SK-N-SH treated with all-trans-retinoic acid at 6 μM for 48 hours (cell line): ENCODE measurements at regions not wholly inside any gene's neighbourhood (a gene's known extent, or its start where the extent isn't known, plus 50 kb on each side); places are given as distances from the start of the nearest gene placed in this dataset.

Experiments used
- ATAC-seq: fragments of 200-7000 bp; cut with Tn5 transposase; 3 replicates; pipeline ENCODE4 v1.9.1; 2020; ENCODE audit warnings: mild to moderate bottlenecking, moderate library complexity
- BACH2 ChIP-seq: fragments of 250-450 bp; sonication (Bioruptor Pico); IDR thresholded peaks from 2 replicates; pipeline ENCODE4 v1.9.0; 2021; ENCODE audit warnings: mild to moderate bottlenecking, borderline replicate concordance
- CREB5 ChIP-seq: fragments of 250-450 bp; sonication (Bioruptor Pico); IDR thresholded peaks from 2 replicates; pipeline ENCODE4 v1.5.1; 2020; ENCODE audit warnings: low read depth, mild to moderate bottlenecking, moderate library complexity
- CSDC2 ChIP-seq: fragments of 250-450 bp; sonication (Bioruptor Pico); IDR thresholded peaks from 2 replicates; pipeline ENCODE4 v1.5.0; 2020; ENCODE audit warnings: mild to moderate bottlenecking, moderate library complexity
- ESRRG ChIP-seq: fragments of 250-450 bp; sonication (Bioruptor Pico); IDR thresholded peaks from 2 replicates; pipeline ENCODE4 v1.6.1; 2021; ENCODE audit warnings: mild to moderate bottlenecking
- GLIS3 ChIP-seq: fragments of 250-450 bp; sonication (Bioruptor Pico); IDR thresholded peaks from 2 replicates; pipeline ENCODE4 v1.5.0; 2020; ENCODE audit warnings: mild to moderate bottlenecking, moderate library complexity
- ISL1 ChIP-seq: fragments of 250-450 bp; sonication (Bioruptor Pico); IDR thresholded peaks from 2 replicates; pipeline ENCODE4 v2.1.2; 2022; ENCODE audit warnings: mild to moderate bottlenecking, moderate library complexity
- OSR1 ChIP-seq: fragments of 250-450 bp; sonication (Bioruptor Pico); IDR thresholded peaks from 2 replicates; pipeline ENCODE4 v1.8.0; 2022; ENCODE audit warnings: moderate library complexity, mild to moderate bottlenecking, inconsistent platforms
- POU6F1 ChIP-seq: fragments of 250-450 bp; sonication (Bioruptor Pico); IDR thresholded peaks from 2 replicates; pipeline ENCODE4 v1.8.0; 2021; ENCODE audit warnings: low read depth, mild to moderate bottlenecking, moderate library complexity, borderline replicate concordance
- PPARA ChIP-seq: fragments of 250-450 bp; sonication (Bioruptor Pico); IDR thresholded peaks from 2 replicates; pipeline ENCODE4 v1.5.0; 2020; ENCODE audit warnings: mild to moderate bottlenecking, borderline replicate concordance
- RARB ChIP-seq: fragments of 250-450 bp; sonication (Bioruptor Pico); IDR thresholded peaks from 2 replicates; pipeline ENCODE4 v1.8.0; 2021; ENCODE audit warnings: mild to moderate bottlenecking, moderate library complexity
- SNAI2 ChIP-seq: fragments of 250-450 bp; sonication (Bioruptor Pico); IDR thresholded peaks from 2 replicates; pipeline ENCODE4 v1.5.0; 2020; ENCODE audit warnings: mild to moderate bottlenecking, moderate library complexity
- TCF4 ChIP-seq: fragments of 250-450 bp; sonication (Bioruptor Pico); IDR thresholded peaks from 2 replicates; pipeline ENCODE4 v1.8.0; 2021; ENCODE audit warnings: mild to moderate bottlenecking, moderate library complexity, borderline replicate concordance
- TOX ChIP-seq: fragments of 250-450 bp; sonication (Bioruptor Pico); IDR thresholded peaks from 2 replicates; pipeline ENCODE4 v1.8.0; 2021; ENCODE audit warnings: mild to moderate bottlenecking, moderate library complexity, borderline replicate concordance
- ZC3H10 ChIP-seq: fragments of 250-450 bp; sonication (Bioruptor Pico); IDR thresholded peaks from 2 replicates; pipeline ENCODE4 v1.5.1; 2021; ENCODE audit warnings: mild to moderate bottlenecking, moderate library complexity
- ZFP3 ChIP-seq: fragments of 250-450 bp; sonication (Bioruptor Pico); IDR thresholded peaks from 2 replicates; pipeline ENCODE4 v1.5.0; 2020; ENCODE audit warnings: mild to moderate bottlenecking, moderate library complexity
- ZFP30 ChIP-seq: fragments of 450-650 bp; formaldehyde crosslinking; IDR thresholded peaks from 2 replicates; pipeline ENCODE4 v1.5.0; 2022; ENCODE audit warnings: mild to moderate bottlenecking, moderate library complexity
- ZNF565 ChIP-seq: fragments of 450-650 bp; formaldehyde crosslinking; conservative IDR thresholded peaks from 2 replicates; pipeline ENCODE4 v1.5.0; 2020; ENCODE audit warnings: low read depth, mild to moderate bottlenecking, moderate library complexity
- ZNF8 ChIP-seq: fragments of 450-650 bp; formaldehyde crosslinking; IDR thresholded peaks from 2 replicates; pipeline ENCODE4 v1.5.0; 2020; ENCODE audit warnings: mild to moderate bottlenecking, moderate library complexity
- TF ChIP-seq, protein P1 (sequence below): fragments of 250-450 bp; sonication (Bioruptor Pico); IDR thresholded peaks from 2 replicates; pipeline ENCODE4 v1.5.1; 2021; ENCODE audit warnings: mild to moderate bottlenecking, moderate library complexity
- TF ChIP-seq, protein P2 (sequence below): fragments of 250-450 bp; sonication (Bioruptor Pico); IDR thresholded peaks from 2 replicates; pipeline ENCODE4 v1.5.0; 2020; ENCODE audit warnings: mild to moderate bottlenecking, moderate library complexity

DNA sequence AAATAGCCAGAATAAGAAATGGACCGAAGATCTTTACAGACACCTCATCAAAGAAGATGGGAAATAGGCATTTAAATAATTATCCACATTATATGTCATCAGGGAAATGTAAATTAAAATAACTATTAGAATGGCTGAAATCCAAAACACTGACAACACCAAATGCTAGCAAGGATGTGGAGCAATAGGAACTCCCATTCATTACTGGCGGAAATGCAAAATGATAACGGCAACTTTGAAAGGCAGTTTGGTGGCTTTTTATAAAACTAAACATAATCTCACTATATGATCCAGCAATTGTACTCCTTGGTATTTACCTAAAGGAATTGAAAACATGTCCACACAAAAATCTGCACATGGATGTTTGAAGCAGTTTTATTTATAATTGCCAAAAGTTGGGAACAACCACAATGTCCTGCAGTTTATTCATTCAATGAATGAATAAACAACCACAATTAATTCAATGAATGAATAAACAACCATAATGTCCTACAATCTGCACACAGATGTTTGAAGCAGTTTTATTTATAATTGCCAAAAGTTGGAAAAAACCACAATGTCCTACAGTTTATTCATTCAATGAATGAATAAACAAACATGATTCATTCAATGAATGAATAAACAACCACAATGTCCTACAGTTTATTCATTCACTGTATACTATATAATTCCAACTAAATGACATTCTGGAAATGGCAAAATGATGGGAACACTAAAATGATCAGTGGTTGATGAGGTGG, 117.6 kb upstream of the PCDH18 start (continued):
- TF ChIP-seq, protein P1, sequence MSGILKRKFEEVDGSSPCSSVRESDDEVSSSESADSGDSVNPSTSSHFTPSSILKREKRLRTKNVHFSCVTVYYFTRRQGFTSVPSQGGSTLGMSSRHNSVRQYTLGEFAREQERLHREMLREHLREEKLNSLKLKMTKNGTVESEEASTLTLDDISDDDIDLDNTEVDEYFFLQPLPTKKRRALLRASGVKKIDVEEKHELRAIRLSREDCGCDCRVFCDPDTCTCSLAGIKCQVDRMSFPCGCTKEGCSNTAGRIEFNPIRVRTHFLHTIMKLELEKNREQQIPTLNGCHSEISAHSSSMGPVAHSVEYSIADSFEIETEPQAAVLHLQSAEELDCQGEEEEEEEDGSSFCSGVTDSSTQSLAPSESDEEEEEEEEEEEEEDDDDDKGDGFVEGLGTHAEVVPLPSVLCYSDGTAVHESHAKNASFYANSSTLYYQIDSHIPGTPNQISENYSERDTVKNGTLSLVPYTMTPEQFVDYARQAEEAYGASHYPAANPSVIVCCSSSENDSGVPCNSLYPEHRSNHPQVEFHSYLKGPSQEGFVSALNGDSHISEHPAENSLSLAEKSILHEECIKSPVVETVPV = no peak
- no peak for TF ChIP-seq SNAI2 (CRISPR knock-in tag)
- TF ChIP-seq ESRRG = no peak

DNA sequence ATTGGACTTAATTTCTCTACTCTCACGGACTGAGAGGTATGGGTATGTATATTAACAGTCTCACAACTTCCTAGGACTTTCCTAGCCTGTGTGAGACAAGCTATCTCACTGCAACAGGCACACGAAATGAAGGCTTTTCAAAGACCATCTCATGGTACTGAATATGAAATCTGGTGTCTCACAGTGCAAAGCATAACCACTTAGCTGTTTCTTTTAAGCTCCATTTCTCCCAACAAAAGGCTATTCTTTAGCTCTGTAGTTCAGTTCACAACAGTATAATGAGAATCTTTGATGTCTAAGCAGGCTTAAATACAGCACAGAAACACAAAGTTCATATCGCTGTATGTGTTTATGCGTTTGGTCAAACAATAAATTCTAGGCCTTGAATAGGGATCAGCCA, 116.2 kb upstream of the PCDH18 start:
- TF ChIP-seq ZFP3 (CRISPR knock-in tag) (no peak), PPARA (CRISPR knock-in tag) (no peak), RARB (CRISPR knock-in tag) (no peak)
- no peak for ATAC-seq

GRCh38 chr4:137647375-137647774, 115.1 kb upstream of the PCDH18 start:
- no peak for ATAC-seq
- TF ChIP-seq POU6F1 (CRISPR knock-in tag) (no peak), ZFP3 (CRISPR knock-in tag) (no peak), PPARA (CRISPR knock-in tag) (no peak), ZNF8 (CRISPR knock-in tag) (no peak), ISL1 (CRISPR knock-in tag) (no peak), ESRRG (no peak), ZNF565 (CRISPR knock-in tag) (no peak), BACH2 (CRISPR knock-in tag) (no peak), TOX (CRISPR knock-in tag) (no peak), GLIS3 (CRISPR knock-in tag) (no peak), TCF4 (CRISPR knock-in tag) (no peak), ZFP30 (CRISPR knock-in tag) (no peak), CREB5 (no peak), SNAI2 (CRISPR knock-in tag) (no peak), CSDC2 (no peak), RARB (CRISPR knock-in tag) (no peak), ZC3H10 (CRISPR knock-in tag) (no peak)
- TF ChIP-seq, protein P1 = no peak
- TF ChIP-seq, protein P2, sequence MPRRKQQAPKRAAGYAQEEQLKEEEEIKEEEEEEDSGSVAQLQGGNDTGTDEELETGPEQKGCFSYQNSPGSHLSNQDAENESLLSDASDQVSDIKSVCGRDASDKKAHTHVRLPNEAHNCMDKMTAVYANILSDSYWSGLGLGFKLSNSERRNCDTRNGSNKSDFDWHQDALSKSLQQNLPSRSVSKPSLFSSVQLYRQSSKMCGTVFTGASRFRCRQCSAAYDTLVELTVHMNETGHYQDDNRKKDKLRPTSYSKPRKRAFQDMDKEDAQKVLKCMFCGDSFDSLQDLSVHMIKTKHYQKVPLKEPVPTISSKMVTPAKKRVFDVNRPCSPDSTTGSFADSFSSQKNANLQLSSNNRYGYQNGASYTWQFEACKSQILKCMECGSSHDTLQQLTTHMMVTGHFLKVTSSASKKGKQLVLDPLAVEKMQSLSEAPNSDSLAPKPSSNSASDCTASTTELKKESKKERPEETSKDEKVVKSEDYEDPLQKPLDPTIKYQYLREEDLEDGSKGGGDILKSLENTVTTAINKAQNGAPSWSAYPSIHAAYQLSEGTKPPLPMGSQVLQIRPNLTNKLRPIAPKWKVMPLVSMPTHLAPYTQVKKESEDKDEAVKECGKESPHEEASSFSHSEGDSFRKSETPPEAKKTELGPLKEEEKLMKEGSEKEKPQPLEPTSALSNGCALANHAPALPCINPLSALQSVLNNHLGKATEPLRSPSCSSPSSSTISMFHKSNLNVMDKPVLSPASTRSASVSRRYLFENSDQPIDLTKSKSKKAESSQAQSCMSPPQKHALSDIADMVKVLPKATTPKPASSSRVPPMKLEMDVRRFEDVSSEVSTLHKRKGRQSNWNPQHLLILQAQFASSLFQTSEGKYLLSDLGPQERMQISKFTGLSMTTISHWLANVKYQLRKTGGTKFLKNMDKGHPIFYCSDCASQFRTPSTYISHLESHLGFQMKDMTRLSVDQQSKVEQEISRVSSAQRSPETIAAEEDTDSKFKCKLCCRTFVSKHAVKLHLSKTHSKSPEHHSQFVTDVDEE (CRISPR knock-in tag) = no peak

DNA sequence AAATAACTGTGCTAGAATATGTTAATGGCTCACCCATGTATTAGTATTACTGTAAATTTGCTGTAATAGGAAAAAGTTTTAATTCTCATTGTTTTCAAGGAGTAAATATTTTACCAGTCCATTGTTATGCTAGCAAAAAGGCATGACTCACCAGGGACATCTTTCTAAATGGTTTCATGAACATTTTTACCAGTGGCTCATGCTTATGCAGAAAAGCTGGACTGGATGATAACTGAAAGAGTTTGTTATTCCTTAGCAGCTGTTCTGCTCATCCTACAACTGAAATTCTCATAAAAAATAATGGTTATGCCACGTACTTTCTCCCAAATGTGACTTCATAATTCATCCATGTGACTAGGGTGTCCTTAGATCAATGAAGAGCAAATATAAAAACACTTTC, 111.9 kb upstream of the PCDH18 start:
- ATAC-seq = no peak
- no peak for TF ChIP-seq ZFP3 (CRISPR knock-in tag)
- TF ChIP-seq ISL1 (CRISPR knock-in tag) = no peak
- no peak for TF ChIP-seq ESRRG
- no peak for TF ChIP-seq ZNF8 (CRISPR knock-in tag)
- no peak for TF ChIP-seq CSDC2
- TF ChIP-seq ZNF565 (CRISPR knock-in tag) = no peak
- TF ChIP-seq OSR1 (CRISPR knock-in tag) = no peak
- no peak for TF ChIP-seq TOX (CRISPR knock-in tag)
- no peak for TF ChIP-seq ZC3H10 (CRISPR knock-in tag)
- TF ChIP-seq BACH2 (CRISPR knock-in tag) = no peak
- no peak for TF ChIP-seq ZFP30 (CRISPR knock-in tag)
- TF ChIP-seq TCF4 (CRISPR knock-in tag) = no peak
- TF ChIP-seq POU6F1 (CRISPR knock-in tag) = no peak
- no peak for TF ChIP-seq RARB (CRISPR knock-in tag)
- TF ChIP-seq GLIS3 (CRISPR knock-in tag) = no peak
